KOPT-K1 (cell line): ENCODE measurements at regions not wholly inside any gene's neighbourhood (a gene's known extent, or its start where the extent isn't known, plus 50 kb on each side); places are given as distances from the start of the nearest gene placed in this dataset.

Experiments used
- H3K27ac ChIP-seq: fragments of 200-600 bp; sonication (generic); 2 replicates; pipeline ENCODE4 v1.5.1; 2016; ENCODE audit warnings: antibody characterized with exemption, mild to moderate bottlenecking, low read depth, low read length; ENCODE audit not compliant: poor library complexity, severe bottlenecking
- H3K36me3 ChIP-seq: fragments of 200-600 bp; sonication (generic); 2 replicates; pipeline ENCODE4 v1.5.1; 2017; ENCODE audit warnings: antibody characterized with exemption, mild to moderate bottlenecking, low read length, moderate library complexity; ENCODE audit not compliant: insufficient read depth
- H3K9me3 ChIP-seq: fragments of 200-600 bp; sonication (generic); 2 replicates; pipeline ENCODE4 v1.5.1; 2017; ENCODE audit warnings: antibody characterized with exemption, low read length, mild to moderate bottlenecking; ENCODE audit not compliant: insufficient read depth, poor library complexity, severe bottlenecking

DNA sequence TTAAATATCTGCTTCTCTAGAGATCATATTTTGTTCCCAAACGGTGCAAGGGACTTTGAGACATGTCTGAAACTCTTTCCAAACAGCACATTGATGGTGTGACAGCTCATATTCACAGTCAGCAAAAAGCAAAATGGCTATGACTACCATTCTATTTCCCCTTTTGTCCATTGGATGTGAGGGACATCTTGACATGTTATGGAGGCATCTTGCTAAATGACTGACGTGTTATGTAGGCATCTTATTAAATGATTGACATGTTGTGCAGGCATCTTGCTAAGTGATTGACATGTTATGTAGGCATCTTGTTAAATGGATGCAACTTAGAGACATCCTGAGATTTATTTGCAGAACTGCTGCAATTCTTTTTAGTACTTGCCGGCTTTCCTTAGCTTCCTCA lies 255.8 kb downstream of the DLL1 start:
- H3K27ac ChIP-seq, result no peak overlapping the region
- H3K36me3 ChIP-seq, result no peaks in the 10 kb centered on the region
- peaks cover 23% of the 10 kb centered on the region for H3K9me3 ChIP-seq

DNA sequence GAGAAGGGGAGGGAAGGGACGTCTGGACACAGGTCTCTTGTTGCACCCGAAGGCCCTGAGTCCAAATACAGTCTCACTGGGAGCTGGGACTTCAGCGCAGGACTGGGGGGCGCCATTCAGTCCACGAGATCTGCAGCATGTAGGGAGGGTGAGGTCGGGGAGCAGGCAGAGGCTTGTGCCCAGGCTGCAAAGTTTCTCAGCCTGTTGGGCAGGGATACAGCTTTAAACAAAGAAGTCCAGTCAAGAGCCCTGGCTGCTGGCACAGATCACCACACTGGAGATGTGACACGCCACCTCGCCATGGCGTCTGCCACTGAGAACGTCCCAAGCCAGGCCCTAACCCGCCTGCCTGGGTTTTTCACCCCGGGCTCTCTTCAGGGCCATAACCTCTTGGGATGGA lies 256.6 kb downstream of the DLL1 start:
- Histone ChIP-seq H3K36me3 (no peaks in the 10 kb centered on the region), H3K9me3 (peaks cover 23% of the 10 kb centered on the region), H3K27ac (no peak overlapping the region)

DNA sequence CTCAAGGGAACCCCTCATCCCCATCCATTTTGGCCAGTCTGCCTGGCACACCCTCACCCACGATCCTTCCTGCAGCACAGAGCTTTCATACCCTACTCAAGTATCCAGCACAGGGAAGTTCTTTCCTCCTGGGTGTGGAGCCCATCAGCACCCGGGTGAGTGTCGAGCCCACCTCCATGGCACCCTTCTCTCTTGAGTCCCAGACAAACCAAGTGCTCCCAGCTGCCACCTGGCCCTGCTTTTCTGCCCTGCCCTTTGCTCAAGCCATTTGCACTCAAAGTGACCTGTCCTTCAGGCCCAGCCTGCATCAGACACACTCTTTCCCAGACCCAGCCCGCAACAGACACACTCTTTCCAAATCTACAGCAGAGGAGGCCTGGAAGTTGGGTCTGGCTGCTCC lies 257.2 kb downstream of the DLL1 start:
- H3K36me3 ChIP-seq, result no peaks in the 10 kb centered on the region
- H3K27ac ChIP-seq, result no peak overlapping the region
- peaks cover 23% of the 10 kb centered on the region for H3K9me3 ChIP-seq

DNA sequence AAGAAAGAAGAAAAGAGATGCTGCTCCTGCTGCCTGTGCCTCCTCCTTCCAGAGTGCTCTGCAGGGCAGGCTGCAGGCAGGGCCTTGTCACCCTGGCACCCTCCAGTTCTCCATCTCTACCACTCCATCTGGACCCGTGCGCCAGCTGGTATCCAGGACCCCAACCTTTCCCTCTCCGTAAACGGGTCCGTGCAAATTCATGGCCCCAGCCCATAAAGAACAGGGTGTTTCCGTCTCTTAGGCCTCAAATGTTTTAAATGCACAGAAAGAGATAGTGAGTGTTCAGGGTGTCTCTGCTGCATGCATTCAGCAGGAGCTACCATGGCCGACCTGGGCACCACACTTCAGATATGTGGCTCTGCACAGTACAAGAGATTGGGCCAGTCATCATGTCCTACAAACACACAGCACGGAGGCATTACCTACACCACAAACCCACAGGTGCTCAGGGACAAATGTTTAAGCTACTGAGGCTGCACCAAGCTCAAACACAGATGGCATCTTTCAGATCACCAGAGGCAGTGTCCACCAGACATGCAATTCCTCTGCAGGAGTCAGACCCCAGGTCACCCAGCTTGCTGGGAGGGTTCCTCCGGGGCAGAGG lies 258.1 kb downstream of the DLL1 start:
- Histone ChIP-seq H3K27ac (no peak overlapping the region), H3K36me3 (no peaks in the 10 kb centered on the region), H3K9me3 (peaks cover 23% of the 10 kb centered on the region)

DNA sequence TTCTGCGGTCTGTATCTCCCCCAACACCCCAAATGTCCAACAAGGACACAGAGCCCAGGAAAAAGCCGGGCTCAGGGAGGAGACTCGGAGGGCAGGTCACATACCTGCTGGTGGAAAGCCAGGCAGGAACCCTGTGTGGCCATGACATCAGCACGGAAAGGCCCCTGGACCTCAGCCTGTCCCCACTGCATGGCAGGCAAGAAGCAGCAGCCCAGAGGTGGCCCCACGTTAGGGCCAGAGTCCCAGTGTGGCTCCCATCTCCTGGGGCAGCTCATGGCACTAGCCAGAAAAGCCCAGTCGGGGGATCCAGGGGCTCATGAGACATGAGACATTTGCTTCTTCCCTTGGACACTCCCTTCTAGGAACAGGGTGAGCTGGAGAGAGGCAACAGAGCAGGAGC lies 258.7 kb downstream of the DLL1 start:
- H3K27ac ChIP-seq, result no peak overlapping the region
- no peaks in the 10 kb centered on the region for H3K36me3 ChIP-seq
- H3K9me3 ChIP-seq, result peaks cover 23% of the 10 kb centered on the region

DNA sequence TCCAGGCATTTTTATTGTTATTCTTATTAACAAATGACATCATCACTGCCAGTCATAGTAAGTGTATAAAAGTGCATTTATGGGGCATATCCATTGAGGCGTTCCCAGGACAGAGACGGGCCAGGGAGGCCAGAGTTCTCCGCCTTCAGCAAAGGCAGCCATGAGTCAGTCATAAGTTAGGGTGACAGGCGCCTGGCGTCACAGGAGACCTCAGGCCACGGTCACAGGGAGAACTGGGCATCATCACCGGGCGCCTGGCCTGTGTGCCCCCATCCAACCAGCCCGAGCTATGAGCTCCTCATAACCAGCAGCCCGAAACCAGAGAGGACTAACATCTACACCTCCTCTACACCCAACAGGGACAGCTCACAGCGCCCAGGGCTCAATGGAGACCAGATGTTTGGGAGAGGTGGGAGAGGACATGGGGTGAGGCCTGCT lies 259.2 kb downstream of the DLL1 start:
- H3K36me3 ChIP-seq, result no peaks in the 10 kb centered on the region
- H3K27ac ChIP-seq, result no peak overlapping the region
- H3K9me3 ChIP-seq, result peaks cover 19% of the 10 kb centered on the region

DNA sequence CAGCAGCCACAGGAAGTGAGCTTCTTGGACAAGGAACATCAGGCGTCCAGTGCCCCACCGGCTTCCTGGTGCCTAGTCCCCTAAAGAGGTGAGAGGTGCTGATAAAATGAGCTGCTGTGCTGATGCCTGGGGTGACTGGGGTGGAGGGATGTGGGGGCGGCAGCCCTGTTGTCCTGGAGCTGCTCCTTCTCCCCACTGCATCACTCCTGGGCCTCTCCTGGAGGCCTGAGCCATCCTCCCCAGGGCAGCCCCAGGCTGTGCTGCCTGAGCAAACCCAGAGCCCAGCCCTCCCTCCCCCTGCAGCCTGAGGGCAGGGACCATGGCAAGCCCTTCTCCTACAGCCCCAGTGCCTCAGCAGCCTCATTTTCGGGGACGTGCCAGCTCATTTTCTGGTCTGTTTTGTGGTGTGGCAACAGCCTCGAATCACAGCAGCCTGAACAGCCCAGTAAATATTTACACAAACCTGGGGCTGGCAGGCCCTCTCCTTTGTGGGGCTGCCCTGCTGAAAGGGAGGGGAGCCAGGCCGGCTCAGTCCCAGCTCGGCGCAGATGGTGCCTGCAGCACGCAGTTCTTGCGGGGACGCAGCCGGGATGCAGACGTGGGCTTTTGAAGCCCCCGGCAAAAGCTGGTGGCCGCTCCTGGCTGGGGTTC lies 259.9 kb downstream of the DLL1 start:
- Histone ChIP-seq H3K27ac (no peak overlapping the region), H3K36me3 (no peaks in the 10 kb centered on the region), H3K9me3 (peaks cover 19% of the 10 kb centered on the region)

DNA sequence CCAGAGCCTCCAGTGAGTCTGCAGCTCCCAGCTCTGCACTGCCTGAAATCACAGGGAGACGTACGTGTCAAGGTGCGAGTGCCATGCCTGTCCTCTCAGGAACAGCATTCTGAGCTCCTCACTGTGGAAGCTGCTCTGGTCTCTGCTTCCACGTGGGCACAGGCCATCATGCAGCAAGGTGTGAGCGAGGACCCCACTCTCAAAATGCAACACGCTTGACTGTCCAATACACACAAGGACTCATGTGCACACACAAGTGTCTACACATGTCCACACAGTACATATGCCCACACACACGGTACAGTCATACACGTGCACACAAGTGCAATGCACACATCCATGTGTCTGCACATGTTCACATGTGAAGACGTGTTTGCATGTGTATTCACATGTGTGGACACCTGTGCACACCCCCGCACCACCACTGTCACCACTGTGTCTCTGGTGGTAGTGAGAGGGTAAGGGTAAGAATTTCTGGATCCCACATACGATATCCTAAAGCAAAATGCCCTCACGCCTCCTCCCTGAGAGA lies 260.5 kb downstream of the DLL1 start:
- H3K36me3 ChIP-seq, result no peaks in the 10 kb centered on the region
- peaks cover 19% of the 10 kb centered on the region for H3K9me3 ChIP-seq
- no peak overlapping the region for H3K27ac ChIP-seq

DNA sequence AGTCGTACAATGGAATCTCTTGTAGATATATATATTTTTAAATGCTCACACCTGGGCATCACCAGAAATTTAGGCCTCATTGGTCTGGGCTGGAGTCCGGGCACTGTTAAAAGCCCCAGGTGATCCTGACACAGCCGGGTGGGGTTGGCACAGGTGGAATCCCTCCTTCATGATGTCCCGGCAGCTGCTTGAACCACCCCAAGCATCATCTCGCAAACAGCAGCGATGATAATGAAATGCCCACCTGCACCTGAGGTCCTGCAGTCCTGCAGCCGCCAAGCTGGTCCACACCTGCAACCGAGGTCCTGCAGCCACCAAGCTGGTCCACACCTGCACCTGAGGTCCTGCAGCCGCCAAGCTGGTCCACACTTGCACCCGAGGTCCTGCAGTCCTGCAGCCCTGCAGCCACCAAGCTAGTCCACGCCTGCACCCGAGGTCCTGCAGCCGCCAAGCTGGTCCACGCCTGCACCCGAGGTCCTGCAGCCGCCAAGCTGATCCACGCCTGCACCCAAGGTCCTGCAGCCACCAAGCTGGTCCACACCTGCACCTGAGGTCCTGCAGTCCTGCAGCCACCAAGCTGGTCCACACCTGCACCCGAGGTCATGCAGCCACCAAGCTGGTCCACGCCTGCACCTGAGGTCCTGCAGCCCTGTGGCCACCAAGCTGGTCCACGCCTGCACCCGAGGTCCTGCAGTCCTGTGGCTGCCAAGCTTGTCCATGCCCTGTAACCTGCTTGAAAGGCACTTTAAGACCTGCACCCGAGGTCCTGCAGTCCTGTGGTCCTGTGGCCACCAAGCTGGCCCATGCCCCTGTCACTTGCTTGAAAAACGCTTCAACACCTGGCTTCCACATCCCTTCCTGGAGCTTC lies 261.2 kb downstream of the DLL1 start:
- peaks cover 19% of the 10 kb centered on the region for H3K9me3 ChIP-seq
- no peak overlapping the region for H3K27ac ChIP-seq

DNA sequence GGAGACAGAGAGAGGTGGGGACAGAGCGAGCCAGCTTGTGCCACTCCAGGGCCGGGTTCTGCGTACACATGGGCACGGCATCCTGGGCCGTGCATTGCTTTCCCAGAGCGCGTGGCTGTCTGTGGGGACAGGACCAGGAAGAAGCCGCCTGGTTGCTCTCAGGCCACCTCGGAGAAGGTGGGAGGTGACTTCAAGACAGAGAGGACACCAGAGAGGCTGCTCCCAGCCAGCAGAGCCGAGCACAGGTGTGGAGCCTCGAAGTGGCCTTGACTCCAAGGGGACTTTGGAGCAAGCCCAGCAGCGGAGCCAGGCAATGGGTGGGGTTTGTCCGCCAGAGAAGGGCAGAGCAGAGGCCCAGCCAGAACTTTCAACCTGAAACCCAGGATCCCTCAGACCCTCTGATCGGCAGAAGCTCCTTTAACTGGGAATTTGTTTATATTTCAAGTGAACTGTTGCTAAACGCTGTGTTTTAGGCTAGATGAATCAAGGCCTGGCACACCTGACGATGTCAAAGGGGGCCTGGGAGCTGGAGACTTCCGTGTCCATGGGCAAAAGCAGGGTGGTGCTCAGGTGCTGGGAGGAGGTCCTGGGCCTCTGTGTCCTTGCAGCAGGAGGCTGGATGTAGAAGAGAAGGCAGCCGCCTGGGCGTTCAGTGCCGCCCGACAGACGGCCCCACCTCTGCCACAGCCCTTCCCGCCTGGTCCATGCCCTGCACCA lies 262.1 kb downstream of the DLL1 start:
- Histone ChIP-seq H3K36me3 (no peaks in the 10 kb centered on the region), H3K27ac (no peak overlapping the region), H3K9me3 (peaks cover 14% of the 10 kb centered on the region)

More for the DNA sequence above, 261.2 kb downstream of the DLL1 start:
- no peaks in the 10 kb centered on the region for H3K36me3 ChIP-seq

DNA sequence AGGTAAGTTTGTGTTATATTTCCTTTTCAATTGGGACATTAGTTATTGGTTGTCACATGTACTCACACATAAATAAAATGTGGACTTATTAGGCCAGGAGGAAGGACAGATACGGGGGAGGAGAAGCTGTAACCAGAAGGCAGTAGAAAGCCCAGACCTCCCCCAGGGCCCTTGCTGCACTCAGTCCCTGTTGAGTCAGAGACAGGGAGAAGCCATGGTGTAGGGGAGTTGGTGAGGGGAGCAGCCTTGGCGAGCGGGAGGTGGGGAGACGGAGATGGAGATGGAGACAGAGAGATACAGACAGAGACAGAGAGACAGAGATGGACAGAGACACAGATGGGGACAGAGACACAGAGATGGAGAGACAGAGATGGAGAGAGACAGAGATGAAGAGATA lies 263.2 kb downstream of the DLL1 start:
- Histone ChIP-seq H3K27ac (no peak overlapping the region), H3K36me3 (no peaks in the 10 kb centered on the region), H3K9me3 (peaks cover 2% of the 10 kb centered on the region)

DNA sequence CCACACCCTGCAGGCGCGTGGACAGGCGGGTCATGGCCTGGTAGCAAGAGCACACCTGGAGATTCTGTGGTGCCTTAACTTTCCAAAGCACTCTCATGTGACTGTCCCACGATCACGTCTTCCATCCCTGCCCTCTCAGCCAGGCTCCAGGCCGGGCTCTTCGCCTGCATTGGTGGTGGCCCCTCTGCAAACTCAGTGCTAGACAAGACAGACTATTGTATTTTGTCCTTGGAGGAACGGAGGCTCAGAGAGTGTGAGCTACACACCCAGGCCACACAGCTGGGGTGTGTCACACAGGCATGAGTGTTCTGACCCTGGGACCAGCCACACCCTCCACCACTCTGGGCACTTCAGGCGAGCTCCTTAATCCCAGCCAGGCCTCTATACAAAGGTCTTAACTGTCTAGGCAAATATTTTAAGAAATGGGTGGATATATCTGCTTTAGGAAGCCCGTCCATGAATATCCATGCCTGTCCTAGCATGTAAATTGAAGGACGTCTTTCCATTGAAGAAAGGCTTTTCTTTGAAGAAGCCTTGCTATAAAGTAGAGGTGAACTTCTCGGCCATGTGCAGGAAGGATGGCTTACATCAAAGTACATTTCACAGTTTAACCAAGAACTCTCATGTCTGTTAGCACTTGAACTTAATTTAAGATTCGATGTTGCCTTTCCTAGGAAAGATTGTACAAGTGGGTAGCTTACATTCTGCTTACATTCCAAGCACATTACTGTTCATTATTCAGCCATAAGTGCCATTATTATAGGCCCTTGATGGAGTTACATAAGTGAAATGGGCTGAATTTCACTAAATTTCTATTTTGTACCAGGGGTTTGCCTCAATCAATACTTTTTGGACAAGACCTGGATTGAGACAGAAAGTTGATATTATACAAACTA lies 263.9 kb downstream of the DLL1 start:
- no peaks in the 10 kb centered on the region for H3K9me3 ChIP-seq
- H3K27ac ChIP-seq, result no peak overlapping the region

DNA sequence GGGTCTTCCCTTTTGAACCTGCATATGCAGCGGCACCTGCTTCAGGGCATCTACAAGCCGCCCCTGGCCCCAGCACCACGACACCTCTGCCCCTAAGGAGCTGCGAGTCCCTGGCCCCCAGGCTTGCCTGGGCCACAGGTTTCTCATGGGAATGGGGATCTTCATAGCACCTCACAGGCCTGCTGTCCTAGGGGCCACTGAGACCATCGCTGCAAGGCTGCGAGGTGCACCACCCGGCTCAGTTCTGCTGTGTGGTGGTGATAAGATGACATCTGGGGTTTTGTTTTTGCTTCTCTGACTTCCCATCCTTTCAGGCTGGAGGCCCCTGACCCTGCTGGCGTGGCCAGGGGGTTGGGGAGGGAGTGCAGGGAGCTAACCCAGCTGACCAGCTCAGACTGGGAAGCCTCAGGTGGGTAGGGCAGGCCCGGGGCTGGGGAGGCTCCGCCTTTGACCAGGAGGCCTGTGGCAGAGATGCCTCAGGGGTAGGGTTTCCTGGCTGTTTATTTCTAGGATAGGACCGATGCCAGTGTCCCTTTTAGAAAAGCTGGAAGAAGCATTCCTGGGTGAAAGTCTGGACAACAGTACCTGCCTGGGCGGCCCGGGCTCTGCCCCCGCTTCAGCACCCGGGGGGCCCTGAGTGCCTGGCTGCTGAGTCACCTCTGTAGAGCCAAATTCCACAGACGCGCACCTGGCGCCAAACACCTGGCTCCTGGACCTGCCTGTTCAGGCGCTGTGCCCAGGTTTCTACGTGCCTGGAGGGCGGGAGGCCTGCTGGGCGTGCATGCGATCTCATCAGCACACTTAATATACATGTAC lies 264.7 kb downstream of the DLL1 start:
- Histone ChIP-seq H3K27ac (no peak overlapping the region), H3K36me3 (no peaks in the 10 kb centered on the region), H3K9me3 (no peaks in the 10 kb centered on the region)

More for the DNA sequence above, 263.9 kb downstream of the DLL1 start:
- no peaks in the 10 kb centered on the region for H3K36me3 ChIP-seq
